Psoas muscle (tissue), 7 donors: ENCODE measurements at regions not wholly inside any gene's neighbourhood (a gene's known extent, or its start where the extent isn't known, plus 50 kb on each side); places are given as distances from the start of the nearest gene placed in this dataset.
A peak's percentile ranks its signal among the peaks of the same experiment; 100 is the strongest.

Source experiments
- ATAC-seq, 4 donors: fragments of 200-7000 bp; cut with Tn5 transposase; one replicate each; pipeline ENCODE4 v1.9.1; 2020; ENCODE audit warnings: moderate library complexity in 3 of 4, mild to moderate bottlenecking in 2 of 4
- DNase-seq, 2 donors: peaks; one replicate each; pipeline ENCODE4 v3.0.0-alpha.2; 2020
- H3K27ac ChIP-seq: fragments of 200-600 bp; one replicate; pipeline ENCODE4 v1.8.0; 2022
- H3K27me3 ChIP-seq, 3 donors: fragments of 200-600 bp in 1 of 3; one replicate each; pipeline versions ENCODE4 v1.6.1 to v1.8.0; 2013 to 2022; ENCODE audit warnings: low read length in 2 of 3, mild to moderate bottlenecking in 2 of 3, moderate library complexity in 1 of 3; ENCODE audit not compliant: insufficient read depth in 3 of 3
- H3K36me3 ChIP-seq, 2 donors: fragments of 200-600 bp in 1 of 2; one replicate each; pipeline versions ENCODE4 v1.6.1 to v1.8.0; 2013 to 2022; ENCODE audit warnings: low read depth in 1 of 2, mild to moderate bottlenecking in 1 of 2, moderate library complexity in 1 of 2; ENCODE audit not compliant: insufficient read depth in 1 of 2
- H3K4me1 ChIP-seq: fragments of 200-600 bp; one replicate; pipeline ENCODE4 v1.8.0; 2022
- H3K4me3 ChIP-seq: fragments of 200-600 bp; one replicate; pipeline ENCODE4 v1.8.0; 2022; ENCODE audit warnings: mild to moderate bottlenecking
- H3K9me3 ChIP-seq: fragments of 200-600 bp; one replicate; pipeline ENCODE4 v1.8.0; 2022
- WGBS, 3 donors: extraction: QIAGEN DNeasy Blood & Tissue Kit; methylation state at CpG; one replicate each; pipeline versions ENCODE4 v1.1.6 to v1.1.7; 2013; 5-methylcytosine and 5-hydroxymethylcytosine counted together
- intact Hi-C, 2 donors: fragments of 100-400 bp; cut with DNase I; formaldehyde crosslinking; loops; one replicate each; pipeline versions ENCODE4 v1.11.0 to v1.14.2; 2022
- TF ChIP-seq, protein P1 (sequence below): fragments of 200-600 bp; IDR thresholded peaks from one replicate; pipeline ENCODE4 v1.8.0; 2022; ENCODE audit warnings: antibody characterized with exemption
- donor health status: healthy with polysubstance abuse.
- donor health status: DM: no; HTN: no; CAD: no; lungs with moderate emphysema.
- donor health status: Bipolar disorder and iron deficiency.
- donor health status: healthy.
- donor health status: DM: yes; HTN: yes; CAD: no.
- donor health status: DM: no; HTN: no; CAD: no.
- donor health status: DM: yes; HTN: yes; CAD: no.

DNA sequence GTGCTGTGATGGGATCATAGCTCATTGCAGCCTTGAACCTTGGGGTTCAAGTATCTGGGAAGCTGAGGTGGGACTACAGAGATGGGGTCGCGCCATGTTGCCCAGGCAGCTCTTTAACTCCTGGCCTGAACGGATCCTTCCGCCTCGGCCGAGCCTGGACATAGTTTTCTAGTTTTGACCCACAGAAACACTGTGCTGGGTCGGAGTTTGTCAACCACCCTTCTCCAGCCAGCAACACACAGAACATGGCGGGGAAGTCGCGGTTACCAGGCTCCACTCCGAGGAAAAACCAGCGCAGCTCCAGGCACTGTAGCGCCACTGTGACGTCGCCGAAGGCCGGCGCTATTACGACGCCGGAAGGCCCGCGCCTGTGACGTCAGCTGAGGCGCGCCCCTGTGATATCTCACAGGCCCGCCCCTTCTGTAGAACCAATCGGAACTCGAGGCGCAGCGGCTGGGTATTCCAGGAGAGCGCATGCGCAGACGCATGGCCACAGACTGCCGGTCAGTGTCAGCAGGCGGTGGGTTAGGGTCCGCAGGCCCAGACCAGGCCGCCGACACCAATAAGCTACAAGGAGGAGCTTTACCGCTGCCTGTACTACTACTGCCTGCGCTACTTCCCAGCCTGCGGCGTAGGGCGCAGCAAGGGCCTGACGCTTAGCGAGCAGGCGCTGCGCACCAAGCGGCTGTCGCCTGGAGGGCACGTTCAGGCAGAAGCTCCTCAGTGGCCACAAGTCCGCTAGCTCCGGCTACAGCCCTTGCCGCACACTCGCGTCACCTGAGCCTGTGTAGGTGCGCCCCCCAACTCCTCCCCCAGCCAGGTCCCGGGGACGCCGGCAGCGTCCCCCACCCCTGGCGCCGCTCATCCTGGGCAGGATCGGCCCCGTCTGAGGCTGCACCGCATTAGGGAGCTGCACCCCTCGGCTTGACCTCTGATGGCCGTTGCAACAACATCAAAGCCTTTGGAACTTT lies 135.2 kb upstream of the KCTD7 start:
- H3K36me3 ChIP-seq = peaks cover 0 to 21% of the 10 kb centered on the region in 2 donors
- peak; percentile 98 to 99 for DNase-seq
- ATAC-seq = peak; percentile 97 to 98 (median 98)
- intact Hi-C loops = no loop called here
- WGBS, 3 donors = 0% methylated on average over 68 of the region's 68 CpGs
- no peaks in the 10 kb centered on the region for H3K9me3 ChIP-seq
- H3K27me3 ChIP-seq = no peaks in the 10 kb centered on the region
- peak overlapping the region; percentile 93 for H3K27ac ChIP-seq
- H3K4me1 ChIP-seq = no peaks in the 10 kb centered on the region
- TF ChIP-seq, protein P1, sequence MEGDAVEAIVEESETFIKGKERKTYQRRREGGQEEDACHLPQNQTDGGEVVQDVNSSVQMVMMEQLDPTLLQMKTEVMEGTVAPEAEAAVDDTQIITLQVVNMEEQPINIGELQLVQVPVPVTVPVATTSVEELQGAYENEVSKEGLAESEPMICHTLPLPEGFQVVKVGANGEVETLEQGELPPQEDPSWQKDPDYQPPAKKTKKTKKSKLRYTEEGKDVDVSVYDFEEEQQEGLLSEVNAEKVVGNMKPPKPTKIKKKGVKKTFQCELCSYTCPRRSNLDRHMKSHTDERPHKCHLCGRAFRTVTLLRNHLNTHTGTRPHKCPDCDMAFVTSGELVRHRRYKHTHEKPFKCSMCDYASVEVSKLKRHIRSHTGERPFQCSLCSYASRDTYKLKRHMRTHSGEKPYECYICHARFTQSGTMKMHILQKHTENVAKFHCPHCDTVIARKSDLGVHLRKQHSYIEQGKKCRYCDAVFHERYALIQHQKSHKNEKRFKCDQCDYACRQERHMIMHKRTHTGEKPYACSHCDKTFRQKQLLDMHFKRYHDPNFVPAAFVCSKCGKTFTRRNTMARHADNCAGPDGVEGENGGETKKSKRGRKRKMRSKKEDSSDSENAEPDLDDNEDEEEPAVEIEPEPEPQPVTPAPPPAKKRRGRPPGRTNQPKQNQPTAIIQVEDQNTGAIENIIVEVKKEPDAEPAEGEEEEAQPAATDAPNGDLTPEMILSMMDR = peak; percentile 34
- peak overlapping the region; percentile 65 for H3K4me3 ChIP-seq

DNA sequence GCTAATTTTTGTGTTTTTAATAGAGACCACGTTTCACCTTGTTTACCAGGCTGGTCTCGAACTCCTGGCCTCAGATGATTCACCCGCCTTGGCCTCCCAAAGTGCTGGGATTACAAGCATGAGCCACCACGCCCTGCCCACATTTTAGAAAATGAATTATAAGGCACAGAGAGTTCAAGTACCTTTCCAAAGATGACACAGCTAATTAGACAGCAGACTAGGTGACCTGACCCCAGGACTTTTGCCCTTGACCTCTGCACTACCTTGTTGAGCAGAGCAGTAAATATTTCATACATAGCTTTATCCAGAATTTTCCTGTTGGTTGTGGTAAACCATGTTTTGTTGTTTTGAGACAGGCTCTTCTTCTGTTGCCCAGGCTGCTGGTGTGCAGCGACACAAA lies 131.3 kb upstream of the KCTD7 start:
- Histone ChIP-seq H3K27ac (no peak overlapping the region), H3K27me3 (no peaks in the 10 kb centered on the region), H3K9me3 (no peaks in the 10 kb centered on the region), H3K36me3 (peaks cover 0 to 21% of the 10 kb centered on the region in 2 donors), H3K4me1 (no peaks in the 10 kb centered on the region), H3K4me3 (no peak overlapping the region)
- intact Hi-C loops = no loop called here
- WGBS, 3 donors = 87 to 89% (median 89%) methylated on average over 5 of the region's 5 CpGs
- no peak for DNase-seq
- TF ChIP-seq, protein P1 = no peak
- ATAC-seq = no peak

GRCh38 chr7:66500087-66500486 lies 128.6 kb upstream of the KCTD7 start:
- intact Hi-C loops = no loop called here
- peaks cover 0 to 21% of the 10 kb centered on the region in 2 donors for H3K36me3 ChIP-seq

DNA sequence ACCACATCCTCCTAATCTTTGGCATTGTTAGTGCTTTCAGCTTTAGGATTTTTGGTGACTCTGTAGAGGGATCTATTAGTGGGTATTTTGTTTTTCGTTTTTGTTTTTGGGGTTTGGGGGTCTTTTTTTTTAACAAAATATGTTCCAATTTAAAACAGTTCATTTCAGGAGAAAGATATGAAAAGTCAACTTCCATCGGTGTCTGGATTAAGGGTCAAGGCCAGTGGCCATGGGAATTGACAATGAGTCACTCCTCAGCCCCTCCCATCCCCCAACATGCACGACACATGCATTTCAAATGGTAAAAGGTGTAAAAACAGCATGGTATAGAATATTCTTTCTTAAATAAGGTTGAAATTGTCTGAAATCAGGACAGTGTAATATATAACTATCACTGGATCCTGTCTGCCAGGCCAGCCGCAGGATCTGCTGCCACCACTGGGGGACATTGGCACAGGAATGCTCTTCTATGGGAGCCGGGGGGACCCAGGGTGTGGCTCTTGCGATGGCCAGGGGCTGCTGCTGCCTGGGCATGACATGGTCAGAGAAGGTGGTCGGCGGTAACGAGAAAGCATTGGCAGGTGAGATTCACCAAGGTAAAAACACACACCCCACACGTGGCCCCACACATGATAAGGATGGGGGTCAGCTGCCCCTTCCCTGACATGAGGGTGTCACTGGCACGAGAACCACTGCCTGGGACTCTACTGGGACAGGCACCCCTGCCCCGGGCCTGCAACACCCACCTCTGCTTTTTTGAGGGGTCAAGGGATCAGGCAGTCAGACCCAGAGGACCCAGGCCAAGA lies 126.2 kb upstream of the KCTD7 start:
- Histone ChIP-seq H3K27me3 (peaks cover 0 to 27% (median 9%) of the 10 kb centered on the region in 3 donors), H3K36me3 (peaks cover 0 to 1% of the 10 kb centered on the region in 2 donors), H3K4me3 (no peak overlapping the region), H3K27ac (no peak overlapping the region), H3K4me1 (peaks cover 4% of the 10 kb centered on the region), H3K9me3 (no peaks in the 10 kb centered on the region)
- no peak for ATAC-seq
- WGBS, 3 donors = 74 to 82% (median 77%) methylated on average over 12 of the region's 12 CpGs
- TF ChIP-seq, protein P1 = no peak
- no peak for DNase-seq
- intact Hi-C loops = no loop called here

More at GRCh38 chr7:66500087-66500486, 128.6 kb upstream of the KCTD7 start:
- H3K9me3 ChIP-seq = no peaks in the 10 kb centered on the region
- WGBS, 3 donors = 88 to 90% (median 89%) methylated on average over 3 of the region's 3 CpGs
- no peak overlapping the region for H3K27ac ChIP-seq
- H3K27me3 ChIP-seq = peaks cover 0 to 3% (median 0%) of the 10 kb centered on the region in 3 donors
- no peak overlapping the region for H3K4me3 ChIP-seq
- DNase-seq (no peak), ATAC-seq (peak; percentile 60 to 65 (median 62))
- TF ChIP-seq, protein P1 = no peak
- no peaks in the 10 kb centered on the region for H3K4me1 ChIP-seq
